Activated CD4-positive, alpha-beta T cell treated with anti-CD3 and anti-CD28 coated beads, Interleukin-2, Interleukin-4, amounts not matched to agents 100 ng/mL and 50 ng/mL, durations not matched to agents 16 hours and 8 hours (primary cell): ENCODE measurements at regions not wholly inside any gene's neighbourhood (a gene's known extent, or its start where the extent isn't known, plus 50 kb on each side); places are given as distances from the start of the nearest gene placed in this dataset.

Experiments
- DNase-seq: peaks from one replicate; pipeline ENCODE4 v3.0.0-alpha.2; 2020; ENCODE audit warnings: low spot score

DNA sequence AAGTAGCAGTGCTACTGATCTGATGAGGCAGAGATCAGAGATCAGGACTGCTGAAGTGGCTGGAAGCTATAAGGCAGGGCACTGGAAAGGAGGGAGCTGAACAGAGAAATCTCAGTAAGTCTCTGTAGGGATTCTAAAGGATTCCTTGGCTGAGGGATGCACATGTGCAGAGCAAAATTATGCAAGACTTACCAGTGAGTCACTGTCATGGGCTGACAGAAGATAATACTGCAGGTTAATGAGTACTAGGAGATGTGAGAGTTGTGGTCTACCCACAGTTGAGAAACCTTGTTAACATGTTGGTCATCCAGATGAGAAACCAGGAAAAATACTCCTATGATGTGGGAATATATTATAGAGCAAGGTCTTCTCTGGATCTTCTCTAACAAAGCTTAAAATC, 378.1 kb downstream of the HAPSTR1 start:
- DNase-seq, result no peak

- no peak for DNase-seq
These were observed 385.3 kb downstream of the HAPSTR1 start for GRCh38 chr16:9476744-9477143.

DNA sequence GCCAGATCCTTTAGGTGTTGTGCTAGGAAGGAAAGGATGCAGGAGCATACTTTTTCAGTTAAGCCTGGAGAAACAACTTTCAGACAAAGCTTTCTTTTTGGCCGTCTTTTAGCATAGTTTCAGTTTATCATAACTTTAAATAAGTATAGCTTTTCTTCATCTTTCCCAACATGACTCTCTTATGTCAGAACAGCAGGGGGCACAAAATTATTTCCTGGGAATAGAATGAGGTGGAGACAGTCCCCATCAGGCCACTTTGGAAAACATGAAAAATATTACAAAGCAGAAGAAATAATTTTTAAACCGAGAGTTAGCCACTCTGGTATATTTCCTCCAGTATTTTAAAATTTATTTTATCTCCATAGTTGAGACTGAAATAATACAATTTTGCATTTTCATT, 387.6 kb downstream of the HAPSTR1 start:
- DNase-seq, result no peak

DNA sequence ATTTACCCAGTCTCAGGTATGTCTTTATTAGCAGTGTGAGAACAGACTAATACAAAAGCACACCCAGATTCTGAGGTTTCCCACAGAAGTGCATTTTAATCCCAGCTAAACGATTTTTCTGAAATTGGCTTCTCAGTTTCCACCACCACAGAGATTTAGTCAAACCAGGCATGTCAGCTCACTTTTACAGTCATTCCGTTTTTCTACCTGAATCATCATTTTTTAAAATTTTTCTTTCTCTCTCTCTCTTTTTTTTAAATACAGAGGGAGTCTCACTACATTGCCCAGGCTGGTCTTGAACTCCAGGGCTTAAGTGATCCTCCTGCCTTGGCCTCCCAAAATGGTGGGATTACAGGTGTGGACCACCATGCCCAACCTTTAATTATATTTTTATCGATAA, 389.1 kb downstream of the HAPSTR1 start:
- no peak for DNase-seq

DNA sequence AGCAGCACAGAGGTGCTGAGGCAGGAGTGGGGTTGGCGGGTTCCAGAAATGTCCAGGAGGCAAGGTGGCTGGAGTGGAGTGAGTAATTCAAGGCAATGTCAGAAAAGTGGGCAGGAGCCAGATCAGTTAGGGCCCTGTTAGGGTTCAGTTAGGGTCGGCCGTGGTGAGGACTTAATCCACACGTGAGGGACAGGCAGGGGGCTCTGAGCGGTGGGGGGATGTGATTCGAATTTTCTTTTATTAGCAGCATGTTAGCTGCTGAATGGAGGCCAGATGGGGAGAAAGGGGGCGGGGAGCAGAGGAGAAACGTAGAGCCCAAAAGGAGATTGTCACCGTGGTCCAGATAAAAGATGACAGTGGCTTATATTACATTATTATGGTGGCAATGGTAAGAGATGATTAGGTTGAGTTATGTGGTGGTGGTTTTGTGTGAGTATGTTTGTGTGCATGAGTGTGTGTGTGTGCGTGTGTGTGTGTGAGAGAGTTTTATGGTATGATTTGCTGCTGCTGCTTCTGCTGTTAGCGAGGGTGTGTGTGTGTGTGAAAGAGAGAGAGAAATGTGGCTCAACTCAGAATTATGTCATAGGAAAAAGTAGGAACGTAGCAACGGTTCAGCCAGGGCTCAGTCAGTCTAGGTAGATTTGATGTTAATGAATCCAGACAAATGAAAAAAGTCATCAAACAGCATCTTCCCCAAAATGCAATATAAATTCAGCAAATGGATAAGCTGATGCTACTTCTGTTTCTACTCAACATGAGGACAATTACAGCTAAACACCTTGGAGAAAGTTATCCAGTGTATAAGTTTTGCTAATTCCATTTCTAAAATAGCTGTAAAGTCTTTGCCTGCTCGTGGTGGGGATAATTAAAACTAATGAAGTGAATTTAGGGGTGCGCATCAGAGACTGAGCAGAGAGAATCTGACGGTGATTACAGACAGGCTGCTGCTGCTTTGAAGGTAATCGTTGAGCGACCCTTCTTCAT, 390.6 kb downstream of the HAPSTR1 start:
- DNase-seq, result no peak

DNA sequence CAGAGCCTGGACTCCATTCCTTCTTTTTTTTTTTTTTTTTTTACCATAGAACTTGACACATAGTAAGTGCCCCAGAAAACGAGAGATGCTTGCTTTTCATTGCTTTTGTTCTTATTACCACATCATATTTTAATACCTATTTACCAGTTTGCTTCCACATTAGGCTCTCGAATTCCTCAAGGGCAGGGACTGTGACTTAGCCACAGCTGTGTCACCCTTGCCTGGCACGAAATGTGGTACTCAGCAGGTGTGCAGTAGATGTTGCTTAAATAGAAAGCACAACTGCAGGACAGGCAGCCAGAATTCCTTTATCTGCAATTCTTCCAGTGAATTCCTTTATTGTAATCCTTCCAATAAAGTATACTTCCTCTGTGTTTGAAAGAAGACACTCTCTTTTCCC, 393.0 kb downstream of the HAPSTR1 start:
- no peak for DNase-seq

DNA sequence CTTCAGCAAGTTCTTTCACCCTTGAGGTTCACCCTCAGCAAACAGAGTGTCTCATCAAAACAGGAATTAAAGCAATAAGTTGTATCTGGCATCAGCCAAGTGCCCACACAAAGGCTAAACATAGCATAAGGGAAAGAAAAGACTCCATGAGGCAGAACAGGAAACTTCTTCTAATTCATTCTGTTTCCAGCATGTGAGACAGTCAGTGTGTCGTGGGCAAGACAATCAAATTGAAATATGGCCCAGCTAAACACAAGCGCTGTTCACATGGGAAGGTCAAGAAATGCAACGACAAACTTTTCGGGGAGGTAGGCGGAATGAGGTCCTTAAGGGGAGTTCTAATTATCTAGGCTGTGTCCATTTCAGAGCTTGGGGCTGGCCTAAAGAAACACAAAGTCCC, 393.4 kb downstream of the HAPSTR1 start:
- DNase-seq, result no peak

GRCh38 chr16:9489835-9490467, 398.5 kb downstream of the HAPSTR1 start:
- DNase-seq, result no peak

DNA sequence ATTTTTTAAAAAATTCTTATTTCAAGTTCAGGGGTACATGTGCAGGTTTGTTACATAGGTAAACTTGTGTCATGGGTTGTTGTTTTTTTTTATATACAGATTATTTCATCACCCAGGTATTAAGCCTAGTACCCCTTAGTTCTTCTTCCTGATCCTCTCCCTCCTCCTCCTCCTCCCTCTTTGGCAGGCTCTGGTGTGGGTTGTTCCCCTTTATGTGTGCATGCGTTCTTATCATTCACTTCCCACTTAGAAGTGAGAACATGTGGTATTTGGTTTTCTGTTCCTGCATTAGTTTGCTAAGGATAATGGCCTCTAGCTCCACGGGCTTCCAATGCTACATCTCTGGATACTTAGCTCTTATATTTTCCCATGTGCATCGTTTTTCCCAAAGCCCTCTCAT, 404.4 kb downstream of the HAPSTR1 start:
- DNase-seq, result no peak

GRCh38 chr16:9497750-9498149, 406.3 kb downstream of the HAPSTR1 start:
- DNase-seq, result no peak

DNA sequence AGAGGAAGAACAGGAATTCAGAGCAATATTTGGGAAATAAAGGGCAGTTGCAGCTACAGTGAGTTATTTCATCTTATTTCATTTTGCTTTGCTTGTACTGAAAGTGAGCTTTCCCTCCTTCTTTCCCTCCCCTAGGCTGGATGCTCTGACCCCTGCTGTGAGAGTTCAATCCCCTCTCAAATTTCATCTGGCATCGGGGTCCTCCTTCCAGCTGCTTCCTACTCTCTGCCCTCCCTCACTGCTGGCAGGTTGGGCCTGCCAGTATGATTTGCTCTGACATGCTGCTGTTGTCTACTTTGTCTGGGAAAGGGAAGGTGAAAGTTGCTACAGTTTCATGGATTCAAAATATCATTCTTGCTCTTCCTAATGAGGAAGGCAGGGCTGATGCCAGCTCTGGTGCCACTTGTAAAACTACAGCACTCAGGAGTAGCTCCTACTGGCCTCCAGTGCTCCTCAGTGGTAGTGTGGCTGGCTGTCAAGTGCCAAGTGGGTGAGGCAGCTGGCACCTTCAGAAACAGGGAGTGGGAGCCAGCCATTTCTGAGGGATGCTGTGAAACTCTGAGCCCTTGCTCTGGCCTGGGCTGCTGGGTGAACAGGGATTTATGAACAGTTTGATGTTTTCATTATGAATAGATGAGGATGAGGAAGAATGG, 408.6 kb downstream of the HAPSTR1 start:
- DNase-seq, result no peak

DNA sequence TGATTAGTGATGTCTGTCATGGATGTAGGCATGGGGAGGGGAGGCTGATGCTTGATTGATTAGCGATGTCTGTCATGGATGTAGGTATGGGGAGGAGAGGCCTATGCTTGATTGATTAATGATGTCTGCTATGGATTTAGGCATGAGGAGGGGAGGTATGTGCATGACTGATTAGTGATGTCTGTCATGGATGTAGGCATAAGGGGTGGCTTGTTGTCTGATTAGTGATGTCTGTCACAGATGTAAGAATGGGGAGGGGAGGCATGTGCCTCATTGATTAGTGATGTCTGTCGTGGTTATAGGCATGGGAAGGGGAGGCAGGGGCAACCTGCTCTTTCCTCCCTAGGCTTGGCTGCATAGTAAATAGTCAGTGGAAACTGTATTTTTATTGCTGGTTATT, 409.4 kb downstream of the HAPSTR1 start:
- DNase-seq, result no peak

DNA sequence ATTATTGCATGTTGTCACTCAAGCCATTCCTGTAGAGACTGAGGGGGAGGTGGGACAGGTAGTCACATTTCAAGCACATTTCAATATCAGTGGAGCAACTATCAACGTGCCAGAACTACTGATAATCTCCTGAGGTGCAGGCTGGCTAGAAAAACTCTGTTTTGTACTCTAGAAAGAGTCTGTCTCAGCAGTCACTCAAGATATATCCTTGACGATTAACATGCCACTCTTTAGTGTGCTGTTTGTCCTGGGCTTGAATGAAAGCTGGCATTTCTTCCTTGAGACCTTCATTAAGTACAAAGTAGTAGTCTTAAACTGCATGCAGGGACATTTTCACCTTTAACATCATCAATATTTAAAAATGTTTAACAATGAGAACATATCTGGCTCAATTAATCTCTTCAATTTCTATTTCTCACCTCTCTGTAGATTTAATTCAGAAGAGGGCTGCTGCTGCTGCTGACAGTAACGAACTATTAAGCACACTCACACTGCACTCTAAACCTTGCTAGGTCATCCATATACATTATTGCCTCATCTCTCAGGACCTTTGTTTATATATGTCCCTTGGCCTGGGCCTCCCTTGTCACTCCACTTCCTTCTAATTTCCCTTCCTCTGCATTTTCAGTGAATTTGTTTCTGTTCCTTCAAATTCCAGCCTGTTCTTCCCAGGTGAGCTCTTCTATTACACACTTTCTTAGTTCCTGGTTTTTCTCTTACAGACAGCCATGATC, 412.0 kb downstream of the HAPSTR1 start:
- no peak for DNase-seq

DNA sequence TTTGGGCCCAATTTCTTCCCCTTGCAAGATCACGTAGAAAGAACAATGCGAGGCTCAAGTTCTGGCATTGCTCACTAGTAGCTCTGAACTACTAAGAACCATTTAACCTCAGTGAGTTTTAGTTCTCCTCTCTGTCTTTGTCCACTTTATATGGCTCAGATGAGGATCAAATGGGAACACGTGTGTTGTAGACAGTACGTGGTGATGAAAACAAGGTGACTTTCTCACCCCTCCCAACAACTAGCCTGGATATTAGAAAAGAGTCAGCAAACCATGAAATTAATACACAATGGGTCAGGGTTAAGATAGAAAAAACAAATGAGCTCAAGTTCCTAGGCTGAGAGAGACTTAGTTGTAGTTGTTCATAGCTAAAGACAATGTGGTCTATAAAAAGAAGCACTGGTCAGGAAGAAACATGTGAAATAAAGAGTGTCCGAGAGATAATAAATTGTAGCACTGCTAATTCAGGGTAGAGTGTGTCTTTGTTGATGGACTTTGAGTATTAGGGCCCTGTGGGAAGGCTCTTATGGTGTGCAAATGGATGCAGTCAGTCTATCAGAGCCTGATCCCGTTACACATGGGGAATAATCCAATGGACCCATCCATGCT, 417.0 kb downstream of the HAPSTR1 start:
- no peak for DNase-seq

- DNase-seq, result no peak
These were observed 418.2 kb downstream of the HAPSTR1 start for GRCh38 chr16:9509663-9510062.

- no peak for DNase-seq
These were observed 419.9 kb downstream of the HAPSTR1 start for GRCh38 chr16:9511389-9511788.

DNA sequence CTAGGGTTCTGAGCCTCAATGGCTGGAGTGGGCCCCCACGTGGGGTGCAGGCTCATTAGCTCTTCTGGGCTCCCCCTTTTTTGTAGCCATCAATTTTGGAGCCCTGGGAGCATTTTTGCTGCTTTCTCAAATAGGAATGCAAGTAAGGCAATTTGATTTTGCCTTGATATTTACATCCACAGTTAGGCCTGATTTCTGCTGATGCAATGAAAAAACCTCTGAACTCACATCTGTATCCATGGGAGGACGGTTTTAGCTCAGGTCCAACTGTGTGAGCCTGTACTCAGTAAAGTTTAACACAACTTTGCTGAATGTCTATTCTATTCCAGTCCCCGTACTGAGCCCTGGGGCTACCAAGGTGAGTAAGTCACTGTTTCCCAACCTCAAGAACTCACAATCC, 425.0 kb downstream of the HAPSTR1 start:
- DNase-seq, result no peak

DNA sequence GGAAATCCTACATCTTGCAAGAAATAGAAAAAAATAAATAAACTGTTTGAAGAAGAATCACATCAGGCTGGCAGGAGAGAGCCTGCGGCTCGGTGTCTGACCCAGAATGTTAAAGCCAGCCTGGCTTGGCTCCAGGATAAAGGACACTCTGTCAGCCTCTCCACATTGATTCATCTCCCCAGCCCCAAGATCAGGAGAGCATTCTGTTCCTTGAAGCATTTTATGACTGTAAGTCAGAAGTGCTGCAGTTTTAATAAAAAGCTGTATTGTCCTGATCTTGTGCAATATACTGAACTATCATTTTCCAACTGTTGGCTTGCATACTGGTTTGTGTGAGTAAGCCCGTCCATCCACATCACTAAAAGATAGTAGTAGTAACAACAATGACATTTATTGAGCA, 426.6 kb downstream of the HAPSTR1 start:
- DNase-seq, result no peak

GRCh38 chr16:9518581-9518980, 427.1 kb downstream of the HAPSTR1 start:
- DNase-seq, result no peak

- no peak for DNase-seq
These were observed 430.4 kb downstream of the HAPSTR1 start for GRCh38 chr16:9521749-9522370.

- DNase-seq, result no peak
These were observed 431.2 kb downstream of the HAPSTR1 start for GRCh38 chr16:9522614-9523013.
